ENCODE measurements at regions not wholly inside any gene's neighbourhood (a gene's known extent, or its start where the extent isn't known, plus 50 kb on each side); places are given as distances from the start of the nearest gene placed in this dataset.

DNA sequence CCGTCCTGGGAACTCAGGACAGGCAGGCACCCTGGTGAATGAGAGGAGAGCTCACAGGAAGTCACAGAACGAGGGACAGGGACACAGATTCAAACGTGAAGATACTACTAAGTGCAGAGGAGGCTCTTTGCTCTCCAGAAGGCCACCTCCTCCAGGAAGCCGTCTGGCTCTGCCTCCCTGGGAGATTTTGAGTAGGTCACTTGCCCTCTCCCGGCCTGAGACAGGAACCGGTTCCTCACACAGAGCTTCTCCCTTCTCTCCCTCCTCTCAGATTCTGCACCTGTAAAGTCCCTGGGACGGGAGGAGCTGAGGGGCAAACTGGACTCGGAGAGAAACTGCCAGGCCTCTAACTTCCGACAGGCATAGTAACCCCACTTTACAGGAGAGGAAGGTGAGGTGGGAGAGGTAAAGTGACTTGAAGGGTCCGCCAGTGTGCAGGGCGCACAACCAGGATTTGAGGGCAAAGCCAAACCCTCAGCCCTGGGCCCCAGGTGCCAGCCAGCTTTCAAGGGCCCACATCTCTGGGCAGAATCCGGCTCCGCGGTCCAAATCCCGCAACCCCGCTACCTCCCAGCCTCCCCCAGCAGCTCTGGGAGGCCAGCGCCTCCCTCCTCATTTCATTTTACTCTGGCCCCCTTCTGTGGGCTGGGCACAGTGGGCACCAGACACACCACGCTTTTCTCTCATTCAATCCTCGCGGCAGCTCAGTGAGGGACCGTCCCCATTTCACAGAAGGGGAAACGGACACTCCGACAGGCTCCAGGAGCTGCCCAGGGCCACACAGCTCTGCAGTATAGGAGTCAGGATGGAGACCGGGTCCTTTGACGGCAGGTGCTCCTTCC is 150.2 kb downstream of the SMAD6 start:
- TF ChIP-seq, protein P1, sequence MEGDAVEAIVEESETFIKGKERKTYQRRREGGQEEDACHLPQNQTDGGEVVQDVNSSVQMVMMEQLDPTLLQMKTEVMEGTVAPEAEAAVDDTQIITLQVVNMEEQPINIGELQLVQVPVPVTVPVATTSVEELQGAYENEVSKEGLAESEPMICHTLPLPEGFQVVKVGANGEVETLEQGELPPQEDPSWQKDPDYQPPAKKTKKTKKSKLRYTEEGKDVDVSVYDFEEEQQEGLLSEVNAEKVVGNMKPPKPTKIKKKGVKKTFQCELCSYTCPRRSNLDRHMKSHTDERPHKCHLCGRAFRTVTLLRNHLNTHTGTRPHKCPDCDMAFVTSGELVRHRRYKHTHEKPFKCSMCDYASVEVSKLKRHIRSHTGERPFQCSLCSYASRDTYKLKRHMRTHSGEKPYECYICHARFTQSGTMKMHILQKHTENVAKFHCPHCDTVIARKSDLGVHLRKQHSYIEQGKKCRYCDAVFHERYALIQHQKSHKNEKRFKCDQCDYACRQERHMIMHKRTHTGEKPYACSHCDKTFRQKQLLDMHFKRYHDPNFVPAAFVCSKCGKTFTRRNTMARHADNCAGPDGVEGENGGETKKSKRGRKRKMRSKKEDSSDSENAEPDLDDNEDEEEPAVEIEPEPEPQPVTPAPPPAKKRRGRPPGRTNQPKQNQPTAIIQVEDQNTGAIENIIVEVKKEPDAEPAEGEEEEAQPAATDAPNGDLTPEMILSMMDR (IDR thresholded peaks at IDR 0.05; ENCODE audit: extremely low read depth, missing control alignments) = no peak
- no peak for DNase-seq (ENCODE audit: low spot score)

DNA sequence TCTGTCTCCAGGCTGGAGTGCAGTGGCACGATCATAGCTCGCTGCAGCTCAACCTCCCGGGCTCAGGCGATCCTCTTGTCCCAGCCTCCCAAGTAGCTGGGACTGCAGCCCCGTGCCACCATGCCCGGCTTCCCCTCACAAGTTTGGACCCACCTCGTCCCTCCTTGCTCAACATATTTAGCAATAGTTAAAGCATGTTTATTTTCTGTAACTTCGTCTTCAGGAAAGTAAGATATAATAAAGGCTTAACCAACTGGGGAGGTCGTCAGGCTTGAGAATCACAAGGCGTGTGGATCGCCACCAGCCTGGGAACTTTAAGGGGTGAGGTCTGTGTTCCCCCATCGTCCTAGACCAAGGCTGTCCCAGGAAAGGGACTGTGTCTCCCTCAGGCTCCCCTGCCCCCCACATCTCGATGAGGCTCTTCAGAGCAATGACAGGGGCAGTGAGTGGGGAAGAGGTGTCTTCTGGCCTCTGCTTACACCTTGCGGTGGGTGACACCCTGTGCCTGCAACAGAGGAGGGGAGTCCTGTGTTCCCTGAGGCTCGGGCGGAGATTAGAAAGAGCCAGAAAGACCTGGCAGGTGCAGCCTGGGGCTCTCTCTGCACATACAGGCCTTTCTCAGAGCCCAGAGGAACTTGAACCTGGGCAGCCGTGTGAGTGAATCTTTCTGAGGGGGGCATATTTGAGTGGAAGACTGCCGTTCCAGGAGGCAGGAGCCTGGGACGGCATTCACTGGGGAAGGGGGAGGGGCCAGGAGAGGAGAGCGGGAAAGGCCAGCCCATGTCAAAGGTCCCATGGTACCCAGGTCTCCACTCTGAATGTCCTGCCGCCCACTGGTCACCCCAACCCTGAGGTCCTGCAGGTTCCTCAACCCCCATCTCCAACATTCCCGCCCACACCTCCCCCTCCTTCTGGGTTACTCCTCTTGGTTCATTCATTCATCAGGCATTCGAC is 152.3 kb downstream of the SMAD6 start:
- TF ChIP-seq, protein P1 (IDR thresholded peaks at IDR 0.05; ENCODE audit: extremely low read depth, missing control alignments) = no peak
- no peak for DNase-seq (ENCODE audit: low spot score)

DNA sequence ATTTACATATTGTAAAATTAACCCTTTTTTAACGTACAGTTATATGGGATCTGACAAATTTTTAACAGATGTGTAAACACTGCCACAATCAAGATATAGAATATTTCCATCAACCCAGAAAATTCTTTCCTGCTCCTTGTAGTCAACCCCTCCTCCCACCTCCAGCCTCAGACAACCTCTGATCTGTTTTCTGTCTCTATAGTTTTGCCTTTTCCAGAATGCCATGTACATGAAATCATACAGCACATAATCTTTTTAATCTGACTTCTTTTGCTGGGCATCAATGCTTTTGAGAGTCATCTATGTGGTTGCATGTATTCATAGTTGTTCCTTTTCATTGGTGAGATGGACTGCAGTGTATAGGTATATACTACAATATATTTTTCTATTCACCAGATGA is 153.0 kb downstream of the SMAD6 start:
- TF ChIP-seq, protein P1 (IDR thresholded peaks at IDR 0.05; ENCODE audit: extremely low read depth, missing control alignments) = no peak
- no peak for DNase-seq (ENCODE audit: low spot score)

DNA sequence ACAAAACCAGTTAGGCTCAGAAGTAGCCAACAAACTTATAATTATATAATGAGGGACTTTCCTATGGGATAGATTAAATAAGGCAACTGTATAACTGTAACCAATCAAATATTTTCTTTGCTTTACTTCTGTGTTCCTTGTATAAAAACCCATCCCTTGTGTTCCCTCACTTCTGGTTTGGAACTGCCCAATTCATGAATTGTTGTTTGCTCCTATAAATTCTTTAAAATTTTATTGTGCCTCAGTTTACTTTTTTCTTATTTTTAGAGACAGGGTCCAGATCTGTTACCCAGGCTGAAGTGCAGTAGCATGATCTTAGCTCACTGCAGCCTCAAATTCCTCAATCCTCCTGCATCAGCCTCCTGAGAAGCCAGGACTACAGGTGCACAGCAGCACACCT is 155.7 kb downstream of the SMAD6 start:
- TF ChIP-seq, protein P1 (IDR thresholded peaks at IDR 0.05; ENCODE audit: extremely low read depth, missing control alignments) = no peak
- no peak for DNase-seq (ENCODE audit: low spot score)

DNA sequence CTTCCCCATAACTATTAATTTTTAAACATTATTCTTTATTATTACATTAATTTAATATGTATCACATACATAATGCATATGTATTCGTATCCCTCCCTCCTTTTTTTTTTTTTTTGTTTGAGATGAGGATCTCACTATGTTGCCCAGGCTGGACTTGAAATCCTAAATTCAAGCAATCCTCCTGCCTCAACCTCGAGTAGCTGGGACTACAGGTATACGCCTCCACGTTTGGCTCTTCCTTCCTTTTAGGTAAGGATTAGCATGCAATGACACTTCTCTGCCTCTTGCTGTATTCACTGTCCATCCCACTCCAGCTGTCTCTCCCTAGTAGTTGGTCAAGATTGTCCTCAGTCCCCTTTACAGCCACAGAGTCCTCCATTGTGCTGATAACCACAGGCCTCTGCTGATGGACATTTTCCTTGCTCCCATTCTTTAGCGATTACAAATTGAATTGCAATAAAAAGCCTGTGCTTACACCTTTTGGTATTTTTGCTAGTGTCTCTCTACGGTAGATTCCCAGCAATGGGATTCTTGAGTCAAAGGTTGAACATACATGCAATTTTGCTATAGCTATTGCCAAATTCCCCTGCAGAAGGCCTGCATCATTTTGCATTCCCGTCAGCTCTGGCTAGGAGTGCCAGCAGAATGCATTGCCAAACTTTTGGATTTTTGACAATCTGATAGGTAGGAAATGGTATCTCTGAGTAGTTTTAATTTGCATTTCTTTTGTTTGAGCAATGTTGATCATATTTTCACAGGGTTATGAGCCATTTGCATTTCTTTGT is 156.6 kb downstream of the SMAD6 start:
- TF ChIP-seq, protein P1 (IDR thresholded peaks at IDR 0.05; ENCODE audit: extremely low read depth, missing control alignments) = no peak
- DNase-seq (ENCODE audit: low spot score) = no peak

DNA sequence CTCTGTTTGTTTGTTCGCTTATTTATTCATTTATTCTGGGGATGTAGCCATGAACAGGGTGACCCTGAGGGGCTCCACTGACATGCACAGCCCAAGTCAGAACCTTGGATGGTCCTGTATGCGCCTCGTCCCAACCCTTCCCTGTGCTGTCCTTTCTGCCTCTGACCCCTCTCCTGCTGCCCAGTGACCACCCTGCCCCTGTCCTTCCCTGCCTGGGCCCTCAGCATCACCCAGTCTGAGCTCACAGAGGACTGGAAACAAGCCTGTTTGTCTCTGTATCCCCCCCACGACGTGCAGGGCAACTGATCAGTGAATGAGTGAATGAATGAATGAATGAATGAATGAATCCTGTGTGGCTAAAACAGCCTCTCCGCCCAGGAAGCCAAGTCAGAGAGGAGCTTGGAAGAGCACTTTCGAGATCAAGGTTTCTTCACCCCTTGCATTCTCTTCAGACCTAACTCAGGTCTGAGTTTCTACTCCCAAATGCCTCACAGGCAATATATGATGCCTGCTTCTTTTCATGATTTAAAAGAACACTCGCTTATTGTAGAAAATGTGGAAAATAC is 157.7 kb downstream of the SMAD6 start:
- TF ChIP-seq, protein P1 (IDR thresholded peaks at IDR 0.05; ENCODE audit: extremely low read depth, missing control alignments) = no peak
- DNase-seq (ENCODE audit: low spot score) = no peak

All from GM20000 (cell line).